IPS-20b (cell line): ENCODE measurements at regions not wholly inside any gene's neighbourhood (a gene's known extent, or its start where the extent isn't known, plus 50 kb on each side); places are given as distances from the start of the nearest gene placed in this dataset.

Experiments used
- H3K27ac ChIP-seq: one replicate; pipeline ENCODE4 v1.5.1; 2013; ENCODE audit warnings: low read length
- H3K27me3 ChIP-seq: 2 replicates; pipeline ENCODE4 v1.6.1; 2013; ENCODE audit warnings: mild to moderate bottlenecking, low read length, inconsistent platforms; ENCODE audit not compliant: insufficient read depth
- H3K36me3 ChIP-seq: 2 replicates; pipeline ENCODE4 v1.6.1; 2013; ENCODE audit warnings: low read depth, mild to moderate bottlenecking, inconsistent platforms, low read length, moderate library complexity; ENCODE audit not compliant: insufficient read depth
- H3K4me1 ChIP-seq: 2 replicates; pipeline ENCODE4 v1.6.1; 2013; ENCODE audit warnings: mild to moderate bottlenecking, control low read depth, inconsistent platforms, low read length, moderate library complexity; ENCODE audit not compliant: insufficient read depth
- H3K4me3 ChIP-seq: 2 replicates; pipeline ENCODE4 v1.5.1; 2013; ENCODE audit warnings: mild to moderate bottlenecking, low read length, inconsistent platforms
- H3K9ac ChIP-seq: 2 replicates; pipeline ENCODE4 v1.6.1; 2013; ENCODE audit warnings: low read depth, mild to moderate bottlenecking, inconsistent platforms, low read length, moderate library complexity
- H3K9me3 ChIP-seq: 2 replicates; pipeline ENCODE4 v1.6.1; 2013; ENCODE audit warnings: mild to moderate bottlenecking, low read depth, low read length, inconsistent platforms; ENCODE audit not compliant: insufficient read depth

- no peaks in the 10 kb centered on the region for H3K36me3 ChIP-seq
- no peaks in the 10 kb centered on the region for H3K4me1 ChIP-seq
- no peaks in the 10 kb centered on the region for H3K9me3 ChIP-seq
- no peak overlapping the region for H3K27ac ChIP-seq
- no peaks in the 10 kb centered on the region for H3K27me3 ChIP-seq
- no peak overlapping the region for H3K4me3 ChIP-seq
- no peak overlapping the region for H3K9ac ChIP-seq
Observed at GRCh38 chr4:12177416-12177815, 748.7 kb upstream of the HS3ST1 start.

- no peaks in the 10 kb centered on the region for H3K27me3 ChIP-seq
- H3K4me3 ChIP-seq, result no peak overlapping the region
Observed at GRCh38 chr4:12173496-12173895, 744.8 kb upstream of the HS3ST1 start.

GRCh38 chr4:12172198-12172973 lies 743.7 kb upstream of the HS3ST1 start:
- Histone ChIP-seq H3K27me3 (no peaks in the 10 kb centered on the region), H3K36me3 (no peaks in the 10 kb centered on the region), H3K9me3 (no peaks in the 10 kb centered on the region), H3K27ac (no peak overlapping the region), H3K9ac (no peak overlapping the region), H3K4me3 (no peak overlapping the region), H3K4me1 (no peaks in the 10 kb centered on the region)

More at GRCh38 chr4:12173496-12173895, 744.8 kb upstream of the HS3ST1 start:
- H3K9me3 ChIP-seq, result no peaks in the 10 kb centered on the region
- no peak overlapping the region for H3K9ac ChIP-seq
- H3K36me3 ChIP-seq, result no peaks in the 10 kb centered on the region
- H3K4me1 ChIP-seq, result no peaks in the 10 kb centered on the region
- H3K27ac ChIP-seq, result no peak overlapping the region

DNA sequence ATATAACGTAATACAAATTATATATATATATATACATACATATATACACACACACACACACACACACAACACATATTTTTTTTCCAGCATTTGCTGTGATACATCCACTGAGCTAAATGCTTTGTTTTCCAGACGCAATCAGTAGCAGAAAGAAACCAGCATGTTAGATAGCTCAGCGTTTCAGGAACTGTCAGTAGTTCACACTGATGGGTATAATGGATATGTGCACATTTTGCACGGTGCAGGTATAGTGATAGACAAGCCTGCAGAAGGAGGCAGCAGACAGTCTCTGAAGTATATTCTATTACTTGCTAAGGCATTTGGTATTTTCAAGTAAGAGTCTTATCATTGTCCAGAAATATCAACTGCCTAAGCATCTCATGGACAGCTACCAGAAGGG lies 741.6 kb upstream of the HS3ST1 start:
- Histone ChIP-seq H3K27me3 (no peaks in the 10 kb centered on the region), H3K36me3 (no peaks in the 10 kb centered on the region), H3K4me3 (no peak overlapping the region), H3K9ac (no peak overlapping the region), H3K9me3 (no peaks in the 10 kb centered on the region), H3K4me1 (no peaks in the 10 kb centered on the region), H3K27ac (no peak overlapping the region)

DNA sequence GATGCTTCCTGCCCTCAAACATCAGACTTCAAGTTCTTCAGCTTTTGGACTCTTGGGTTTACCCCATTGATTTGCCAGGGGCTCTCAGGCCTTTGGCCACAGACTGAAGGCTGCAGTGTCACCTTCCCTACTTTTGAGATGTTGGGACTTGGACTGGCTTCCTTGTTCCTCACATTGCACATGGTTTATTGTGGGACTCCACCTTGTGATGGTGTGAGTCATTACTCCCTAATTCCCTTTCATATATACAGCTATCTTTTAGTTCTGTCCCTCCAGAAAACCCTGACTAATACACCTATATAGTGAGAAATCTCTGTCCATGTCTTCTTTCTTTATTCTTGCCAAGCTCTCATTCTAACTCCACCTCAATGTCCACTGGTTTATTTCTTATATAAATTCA lies 736.9 kb upstream of the HS3ST1 start:
- no peak overlapping the region for H3K27ac ChIP-seq
- no peak overlapping the region for H3K4me3 ChIP-seq
- no peaks in the 10 kb centered on the region for H3K36me3 ChIP-seq
- H3K9me3 ChIP-seq, result no peaks in the 10 kb centered on the region
- H3K4me1 ChIP-seq, result no peaks in the 10 kb centered on the region
- H3K9ac ChIP-seq, result no peak overlapping the region
- H3K27me3 ChIP-seq, result no peaks in the 10 kb centered on the region

- Histone ChIP-seq H3K27me3 (no peaks in the 10 kb centered on the region), H3K36me3 (no peaks in the 10 kb centered on the region), H3K9me3 (no peaks in the 10 kb centered on the region), H3K27ac (no peak overlapping the region), H3K4me1 (peaks cover 4% of the 10 kb centered on the region; the same call in 1 of the 2 replicates), H3K9ac (no peak overlapping the region), H3K4me3 (no peak overlapping the region)
Observed at GRCh38 chr4:12146339-12146738, 717.6 kb upstream of the HS3ST1 start.

- H3K36me3 ChIP-seq, result no peaks in the 10 kb centered on the region
- H3K9ac ChIP-seq, result no peak overlapping the region
- no peaks in the 10 kb centered on the region for H3K27me3 ChIP-seq
- no peak overlapping the region for H3K4me3 ChIP-seq
- H3K9me3 ChIP-seq, result no peaks in the 10 kb centered on the region
- peaks cover 4% of the 10 kb centered on the region; the same call in 1 of the 2 replicates for H3K4me1 ChIP-seq
- H3K27ac ChIP-seq, result no peak overlapping the region
Observed at GRCh38 chr4:12145768-12146167, 717.1 kb upstream of the HS3ST1 start.

DNA sequence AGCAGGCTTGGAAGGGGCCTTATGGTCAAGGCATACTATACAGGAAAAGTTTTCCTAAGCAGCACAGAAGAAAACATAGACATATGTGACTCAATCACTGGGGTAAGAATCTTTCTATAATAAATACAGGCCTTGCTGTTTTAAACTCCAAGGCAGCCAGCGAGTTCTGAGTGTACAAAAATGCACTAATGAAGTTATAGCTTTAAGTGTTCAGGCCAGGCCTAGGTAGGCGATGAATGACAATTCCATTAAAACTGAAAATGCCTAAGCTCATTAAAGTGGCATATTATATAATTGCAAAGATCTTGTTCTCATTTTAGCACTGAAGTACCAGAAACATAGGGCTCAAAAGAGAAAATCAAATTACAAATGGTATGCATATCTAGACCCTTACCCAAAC lies 716.4 kb upstream of the HS3ST1 start:
- Histone ChIP-seq H3K27ac (no peak overlapping the region), H3K9me3 (no peaks in the 10 kb centered on the region), H3K4me1 (peaks cover 4% of the 10 kb centered on the region; the same call in 1 of the 2 replicates), H3K36me3 (no peaks in the 10 kb centered on the region), H3K27me3 (no peaks in the 10 kb centered on the region), H3K9ac (no peak overlapping the region), H3K4me3 (no peak overlapping the region)

- no peaks in the 10 kb centered on the region for H3K9me3 ChIP-seq
- no peaks in the 10 kb centered on the region for H3K36me3 ChIP-seq
- no peak overlapping the region for H3K9ac ChIP-seq
- H3K27me3 ChIP-seq, result no peaks in the 10 kb centered on the region
- peaks cover 4% of the 10 kb centered on the region; the same call in 1 of the 2 replicates for H3K4me1 ChIP-seq
- H3K27ac ChIP-seq, result no peak overlapping the region
- H3K4me3 ChIP-seq, result no peak overlapping the region
Observed at GRCh38 chr4:12144051-12144450, 715.4 kb upstream of the HS3ST1 start.

DNA sequence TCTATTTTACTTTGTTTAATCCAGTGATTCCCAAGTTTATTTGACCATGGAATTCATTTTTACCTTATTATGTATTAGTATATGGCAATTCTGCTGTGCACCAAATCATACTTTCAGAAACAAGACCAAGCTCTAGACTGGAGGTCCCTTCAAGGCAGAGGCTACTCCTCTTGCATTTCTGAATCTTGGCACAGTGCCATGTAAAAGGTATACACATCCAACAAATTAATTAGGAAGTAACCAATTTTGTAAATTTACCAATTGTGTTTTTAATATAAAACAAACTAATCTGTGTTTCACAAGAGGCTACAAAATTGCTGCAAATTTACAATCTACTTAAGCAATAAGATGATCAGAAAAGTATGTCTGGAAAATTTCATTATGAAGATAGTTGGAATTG lies 712.2 kb upstream of the HS3ST1 start:
- Histone ChIP-seq H3K9ac (no peak overlapping the region), H3K9me3 (no peaks in the 10 kb centered on the region), H3K4me1 (no peaks in the 10 kb centered on the region), H3K36me3 (no peaks in the 10 kb centered on the region), H3K27ac (no peak overlapping the region), H3K27me3 (no peaks in the 10 kb centered on the region), H3K4me3 (no peak overlapping the region)

- no peaks in the 10 kb centered on the region for H3K36me3 ChIP-seq
- no peak overlapping the region for H3K27ac ChIP-seq
Observed at GRCh38 chr4:12139296-12139695, 710.6 kb upstream of the HS3ST1 start.

DNA sequence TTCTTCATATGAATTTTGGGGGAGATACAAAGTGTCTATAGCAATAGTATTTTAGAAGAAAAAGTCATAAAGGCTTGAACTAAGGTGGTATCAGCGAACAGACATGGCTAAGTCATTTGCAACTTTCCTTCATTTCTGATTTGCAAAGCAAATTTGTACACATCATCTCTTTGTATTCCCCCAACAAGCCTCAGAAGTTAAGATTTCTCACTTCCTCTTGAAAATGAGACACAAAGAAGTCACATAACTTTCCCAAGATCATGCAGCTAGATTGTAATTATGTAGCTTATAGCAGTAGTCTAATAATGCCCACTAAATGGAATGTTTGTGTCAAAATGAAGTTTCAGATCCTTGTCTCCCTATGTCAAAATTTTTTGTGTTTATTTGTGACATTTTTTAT lies 709.8 kb upstream of the HS3ST1 start:
- no peak overlapping the region for H3K9ac ChIP-seq
- no peak overlapping the region for H3K4me3 ChIP-seq
- no peaks in the 10 kb centered on the region for H3K27me3 ChIP-seq
- H3K9me3 ChIP-seq, result no peaks in the 10 kb centered on the region
- H3K4me1 ChIP-seq, result no peaks in the 10 kb centered on the region
- H3K36me3 ChIP-seq, result no peaks in the 10 kb centered on the region
- H3K27ac ChIP-seq, result no peak overlapping the region

More at GRCh38 chr4:12139296-12139695, 710.6 kb upstream of the HS3ST1 start:
- Histone ChIP-seq H3K9me3 (no peaks in the 10 kb centered on the region), H3K4me1 (no peaks in the 10 kb centered on the region), H3K9ac (no peak overlapping the region), H3K4me3 (no peak overlapping the region), H3K27me3 (no peaks in the 10 kb centered on the region)
